GM23338 (cell line): ENCODE measurements at regions not wholly inside any gene's neighbourhood (a gene's known extent, or its start where the extent isn't known, plus 50 kb on each side); places are given as distances from the start of the nearest gene placed in this dataset.

Source experiments
- ATAC-seq: fragments of 200-7000 bp; cut with Tn5 transposase; 3 replicates; pipeline ENCODE4 v1.9.1; 2020
- DNase-seq: peaks from one replicate; pipeline ENCODE4 v3.0.0-alpha.2; 2015; ENCODE audit warnings: low spot score
- H2AFZ ChIP-seq: fragments of 200-600 bp; sonication (generic); 2 replicates; pipeline ENCODE4 v1.8.0; 2016; ENCODE audit warnings: antibody characterized with exemption, mild to moderate bottlenecking, moderate library complexity
- H3F3A ChIP-seq: fragments of 200-600 bp; sonication (generic); replicated peaks from 2 replicates; pipeline ENCODE4 v1.8.0; 2017; ENCODE audit warnings: antibody characterized with exemption, mixed run types, low read depth
- H3K27ac ChIP-seq: fragments of 200-600 bp; sonication (generic); 2 replicates; pipeline ENCODE4 v1.6.1; 2016; ENCODE audit warnings: low read depth
- H3K27me3 ChIP-seq: fragments of 200-600 bp; sonication (generic); 2 replicates; pipeline ENCODE4 v1.8.0; 2016; ENCODE audit warnings: mild to moderate bottlenecking, mixed run types, moderate library complexity; ENCODE audit not compliant: insufficient read depth
- H3K36me3 ChIP-seq: fragments of 200-600 bp; sonication (generic); 2 replicates; pipeline ENCODE4 v1.8.0; 2016; ENCODE audit warnings: mild to moderate bottlenecking; ENCODE audit not compliant: insufficient read depth
- H3K4me1 ChIP-seq: fragments of 200-600 bp; sonication (generic); 2 replicates; pipeline ENCODE4 v1.8.0; 2016; ENCODE audit warnings: mild to moderate bottlenecking, moderate library complexity; ENCODE audit not compliant: insufficient read depth
- H3K4me2 ChIP-seq: fragments of 200-600 bp; sonication (generic); 2 replicates; pipeline ENCODE4 v1.7.1; 2017; ENCODE audit warnings: mixed run types
- H3K4me3 ChIP-seq: fragments of 200-600 bp; sonication (generic); 2 replicates; pipeline ENCODE4 v1.6.1; 2016; ENCODE audit warnings: mixed run types
- H3K79me2 ChIP-seq: fragments of 200-600 bp; sonication (generic); replicated peaks from 2 replicates; pipeline ENCODE4 v1.8.0; 2017; ENCODE audit warnings: mild to moderate bottlenecking; ENCODE audit not compliant: insufficient read depth
- H3K9me2 ChIP-seq: fragments of 200-600 bp; sonication (generic); 2 replicates; pipeline ENCODE4 v1.8.0; 2017; ENCODE audit not compliant: insufficient read depth
- H4K20me1 ChIP-seq: fragments of 200-600 bp; sonication (generic); replicated peaks from 2 replicates; pipeline ENCODE4 v1.8.0; 2017; ENCODE audit warnings: mild to moderate bottlenecking; ENCODE audit not compliant: insufficient read depth
- H3K27ac Mint-ChIP-seq: 2 replicates; pipeline ENCODE4 v1.8.0; 2020; ENCODE audit warnings: inconsistent platforms, mild to moderate bottlenecking, moderate library complexity, mixed read lengths
- H3K27me3 Mint-ChIP-seq: 3 replicates; pipeline ENCODE4 v1.8.0; 2022; ENCODE audit warnings: low read depth, mild to moderate bottlenecking, moderate library complexity, mixed read lengths, inconsistent platforms; ENCODE audit not compliant: insufficient read depth, poor library complexity
- H3K36me3 Mint-ChIP-seq: 3 replicates; pipeline ENCODE4 v1.8.0; 2021; ENCODE audit warnings: low read depth, mild to moderate bottlenecking, inconsistent platforms, moderate library complexity, mixed read lengths
- H3K4me1 Mint-ChIP-seq: 3 replicates; pipeline ENCODE4 v1.8.0; 2020; ENCODE audit warnings: mild to moderate bottlenecking, inconsistent platforms, mixed read lengths
- H3K4me3 Mint-ChIP-seq: 3 replicates; pipeline ENCODE4 v1.8.0; 2021; ENCODE audit warnings: moderate library complexity, mild to moderate bottlenecking, inconsistent platforms, mixed read lengths
- H3K9me3 Mint-ChIP-seq: 3 replicates; pipeline ENCODE4 v1.8.0; 2020; ENCODE audit warnings: moderate library complexity, mild to moderate bottlenecking, inconsistent platforms, mixed read lengths
- CREB1 ChIP-seq: fragments of 250-450 bp; sonication (Bioruptor Pico); IDR thresholded peaks from 2 replicates; pipeline ENCODE4 v1.5.0; 2020; ENCODE audit warnings: low read depth, mild to moderate bottlenecking, moderate library complexity
- EZH2 ChIP-seq: fragments of 200-600 bp; sonication (generic); IDR thresholded peaks from one replicate; pipeline ENCODE4 v1.8.0; 2017; ENCODE audit warnings: antibody characterized with exemption, mild to moderate bottlenecking, low read depth; ENCODE audit not compliant: unreplicated experiment
- EZH2phosphoT487 ChIP-seq: fragments of 200-600 bp; sonication (generic); IDR thresholded peaks from one replicate; pipeline ENCODE4 v1.8.1; 2018; ENCODE audit warnings: antibody characterized with exemption; ENCODE audit not compliant: unreplicated experiment
- JUNB ChIP-seq: IDR thresholded peaks from one replicate; pipeline ENCODE4 v1.6.1; 2016; ENCODE audit warnings: antibody characterized with exemption; ENCODE audit not compliant: unreplicated experiment
- NANOG ChIP-seq: IDR thresholded peaks from 2 replicates; pipeline ENCODE4 v1.6.1; 2016; ENCODE audit warnings: antibody characterized with exemption, borderline replicate concordance
- POLR2AphosphoS5 ChIP-seq: IDR thresholded peaks from 2 replicates; pipeline ENCODE4 v1.6.1; 2016; ENCODE audit warnings: antibody characterized with exemption, low read depth
- STAT1 ChIP-seq: IDR thresholded peaks from one replicate; pipeline ENCODE4 v1.6.1; 2016; ENCODE audit warnings: antibody characterized with exemption; ENCODE audit not compliant: unreplicated experiment
- ZNF114 ChIP-seq: fragments of 250-450 bp; sonication (Bioruptor Pico); IDR thresholded peaks from 2 replicates; pipeline ENCODE4 v1.5.0; 2020; ENCODE audit warnings: mild to moderate bottlenecking, moderate library complexity
- ZNF331 ChIP-seq: fragments of 250-450 bp; sonication (Bioruptor Pico); IDR thresholded peaks from 2 replicates; pipeline ENCODE4 v1.5.0; 2020; ENCODE audit warnings: low read depth, mild to moderate bottlenecking, moderate library complexity
- TF ChIP-seq, protein P1 (sequence below), 2 experiments: fragments of 200-600 bp in 1 of 2; sonication (generic) in 1 of 2; conservative IDR thresholded peaks; 2 replicates each; pipeline versions ENCODE4 v1.5.1 to v1.6.1; 2016 to 2017; ENCODE audit warnings: antibody characterized with exemption in 2 of 2, low read depth in 2 of 2, mild to moderate bottlenecking in 2 of 2, moderate library complexity in 1 of 2
- TF ChIP-seq, protein P2 (sequence below): IDR thresholded peaks from one replicate; pipeline ENCODE4 v1.6.1; 2018; ENCODE audit warnings: antibody characterized with exemption; ENCODE audit not compliant: unreplicated experiment
- TF ChIP-seq, protein P3 (sequence below): IDR thresholded peaks from 2 replicates; pipeline ENCODE4 v1.6.1; 2016; ENCODE audit warnings: antibody characterized with exemption
- TF ChIP-seq, protein P4 (sequence below): fragments of 250-450 bp; sonication (Bioruptor Pico); IDR thresholded peaks from 2 replicates; pipeline ENCODE4 v1.5.0; 2020; ENCODE audit warnings: mild to moderate bottlenecking, moderate library complexity

DNA sequence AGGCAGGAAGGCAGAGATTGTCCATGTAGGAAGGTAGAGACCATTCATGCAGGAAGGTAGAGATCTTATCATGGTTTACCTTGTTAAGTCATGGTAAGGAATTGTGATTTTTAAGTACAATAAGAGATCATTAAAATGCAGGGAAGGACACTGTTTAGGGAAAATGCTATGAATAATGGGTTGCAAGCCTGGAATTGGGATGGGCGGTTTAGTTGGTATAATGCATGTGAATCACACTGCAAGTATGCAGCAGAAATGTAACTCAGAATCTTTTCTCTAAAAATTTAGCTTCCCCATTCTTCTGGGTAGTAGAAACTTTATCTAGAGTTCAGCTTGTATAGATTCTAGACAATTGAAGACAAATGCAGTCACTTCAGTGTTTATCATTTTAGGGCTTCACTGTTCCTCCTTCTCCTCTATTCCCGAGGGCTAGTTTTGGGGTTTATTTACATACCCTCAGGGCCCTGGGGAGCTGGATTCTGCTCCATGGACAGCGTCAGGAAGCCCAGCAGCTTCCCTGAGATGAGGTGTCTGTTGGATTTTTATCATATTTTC, 212.0 kb downstream of the SREK1 start:
- Mint-ChIP-seq H3K27ac (no peak overlapping the region), H3K36me3 (no peaks in the 10 kb centered on the region), H3K4me1 (peaks cover 5% of the 10 kb centered on the region; the same call in 2 of the 3 replicates), H3K9me3 (no peaks in the 10 kb centered on the region), H3K4me3 (no peak overlapping the region), H3K27me3 (no peaks in the 10 kb centered on the region)
- Histone ChIP-seq H3K79me2 (no peaks in the 10 kb centered on the region), H3K9me2 (peaks cover 20% of the 10 kb centered on the region; the same call in 1 of the 2 replicates), H3K4me3 (no peak overlapping the region), H3K4me1 (no peaks in the 10 kb centered on the region), H3K36me3 (no peaks in the 10 kb centered on the region), H3F3A (no peaks in the 10 kb centered on the region), H3K27me3 (no peaks in the 10 kb centered on the region), H2AFZ (no peak overlapping the region), H3K27ac (no peak overlapping the region), H4K20me1 (no peaks in the 10 kb centered on the region), H3K4me2 (no peak overlapping the region)
- DNase-seq = no peak
- TF ChIP-seq, protein P1, sequence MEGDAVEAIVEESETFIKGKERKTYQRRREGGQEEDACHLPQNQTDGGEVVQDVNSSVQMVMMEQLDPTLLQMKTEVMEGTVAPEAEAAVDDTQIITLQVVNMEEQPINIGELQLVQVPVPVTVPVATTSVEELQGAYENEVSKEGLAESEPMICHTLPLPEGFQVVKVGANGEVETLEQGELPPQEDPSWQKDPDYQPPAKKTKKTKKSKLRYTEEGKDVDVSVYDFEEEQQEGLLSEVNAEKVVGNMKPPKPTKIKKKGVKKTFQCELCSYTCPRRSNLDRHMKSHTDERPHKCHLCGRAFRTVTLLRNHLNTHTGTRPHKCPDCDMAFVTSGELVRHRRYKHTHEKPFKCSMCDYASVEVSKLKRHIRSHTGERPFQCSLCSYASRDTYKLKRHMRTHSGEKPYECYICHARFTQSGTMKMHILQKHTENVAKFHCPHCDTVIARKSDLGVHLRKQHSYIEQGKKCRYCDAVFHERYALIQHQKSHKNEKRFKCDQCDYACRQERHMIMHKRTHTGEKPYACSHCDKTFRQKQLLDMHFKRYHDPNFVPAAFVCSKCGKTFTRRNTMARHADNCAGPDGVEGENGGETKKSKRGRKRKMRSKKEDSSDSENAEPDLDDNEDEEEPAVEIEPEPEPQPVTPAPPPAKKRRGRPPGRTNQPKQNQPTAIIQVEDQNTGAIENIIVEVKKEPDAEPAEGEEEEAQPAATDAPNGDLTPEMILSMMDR (conservative IDR thresholded peaks at IDR 0.05; ENCODE audit: low read depth in 2 of 2) = no peak
- TF ChIP-seq NANOG (no peak), ZNF114 (CRISPR knock-in tag) (no peak), EZH2phosphoT487 (no peak), JUNB (no peak), CREB1 (CRISPR knock-in tag) (no peak), EZH2 (no peak), STAT1 (no peak), POLR2AphosphoS5 (no peak), ZNF331 (no peak)
- TF ChIP-seq, protein P2, sequence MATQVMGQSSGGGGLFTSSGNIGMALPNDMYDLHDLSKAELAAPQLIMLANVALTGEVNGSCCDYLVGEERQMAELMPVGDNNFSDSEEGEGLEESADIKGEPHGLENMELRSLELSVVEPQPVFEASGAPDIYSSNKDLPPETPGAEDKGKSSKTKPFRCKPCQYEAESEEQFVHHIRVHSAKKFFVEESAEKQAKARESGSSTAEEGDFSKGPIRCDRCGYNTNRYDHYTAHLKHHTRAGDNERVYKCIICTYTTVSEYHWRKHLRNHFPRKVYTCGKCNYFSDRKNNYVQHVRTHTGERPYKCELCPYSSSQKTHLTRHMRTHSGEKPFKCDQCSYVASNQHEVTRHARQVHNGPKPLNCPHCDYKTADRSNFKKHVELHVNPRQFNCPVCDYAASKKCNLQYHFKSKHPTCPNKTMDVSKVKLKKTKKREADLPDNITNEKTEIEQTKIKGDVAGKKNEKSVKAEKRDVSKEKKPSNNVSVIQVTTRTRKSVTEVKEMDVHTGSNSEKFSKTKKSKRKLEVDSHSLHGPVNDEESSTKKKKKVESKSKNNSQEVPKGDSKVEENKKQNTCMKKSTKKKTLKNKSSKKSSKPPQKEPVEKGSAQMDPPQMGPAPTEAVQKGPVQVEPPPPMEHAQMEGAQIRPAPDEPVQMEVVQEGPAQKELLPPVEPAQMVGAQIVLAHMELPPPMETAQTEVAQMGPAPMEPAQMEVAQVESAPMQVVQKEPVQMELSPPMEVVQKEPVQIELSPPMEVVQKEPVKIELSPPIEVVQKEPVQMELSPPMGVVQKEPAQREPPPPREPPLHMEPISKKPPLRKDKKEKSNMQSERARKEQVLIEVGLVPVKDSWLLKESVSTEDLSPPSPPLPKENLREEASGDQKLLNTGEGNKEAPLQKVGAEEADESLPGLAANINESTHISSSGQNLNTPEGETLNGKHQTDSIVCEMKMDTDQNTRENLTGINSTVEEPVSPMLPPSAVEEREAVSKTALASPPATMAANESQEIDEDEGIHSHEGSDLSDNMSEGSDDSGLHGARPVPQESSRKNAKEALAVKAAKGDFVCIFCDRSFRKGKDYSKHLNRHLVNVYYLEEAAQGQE = no peak
- TF ChIP-seq, protein P3, sequence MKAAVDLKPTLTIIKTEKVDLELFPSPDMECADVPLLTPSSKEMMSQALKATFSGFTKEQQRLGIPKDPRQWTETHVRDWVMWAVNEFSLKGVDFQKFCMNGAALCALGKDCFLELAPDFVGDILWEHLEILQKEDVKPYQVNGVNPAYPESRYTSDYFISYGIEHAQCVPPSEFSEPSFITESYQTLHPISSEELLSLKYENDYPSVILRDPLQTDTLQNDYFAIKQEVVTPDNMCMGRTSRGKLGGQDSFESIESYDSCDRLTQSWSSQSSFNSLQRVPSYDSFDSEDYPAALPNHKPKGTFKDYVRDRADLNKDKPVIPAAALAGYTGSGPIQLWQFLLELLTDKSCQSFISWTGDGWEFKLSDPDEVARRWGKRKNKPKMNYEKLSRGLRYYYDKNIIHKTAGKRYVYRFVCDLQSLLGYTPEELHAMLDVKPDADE = no peak
- TF ChIP-seq, protein P4, sequence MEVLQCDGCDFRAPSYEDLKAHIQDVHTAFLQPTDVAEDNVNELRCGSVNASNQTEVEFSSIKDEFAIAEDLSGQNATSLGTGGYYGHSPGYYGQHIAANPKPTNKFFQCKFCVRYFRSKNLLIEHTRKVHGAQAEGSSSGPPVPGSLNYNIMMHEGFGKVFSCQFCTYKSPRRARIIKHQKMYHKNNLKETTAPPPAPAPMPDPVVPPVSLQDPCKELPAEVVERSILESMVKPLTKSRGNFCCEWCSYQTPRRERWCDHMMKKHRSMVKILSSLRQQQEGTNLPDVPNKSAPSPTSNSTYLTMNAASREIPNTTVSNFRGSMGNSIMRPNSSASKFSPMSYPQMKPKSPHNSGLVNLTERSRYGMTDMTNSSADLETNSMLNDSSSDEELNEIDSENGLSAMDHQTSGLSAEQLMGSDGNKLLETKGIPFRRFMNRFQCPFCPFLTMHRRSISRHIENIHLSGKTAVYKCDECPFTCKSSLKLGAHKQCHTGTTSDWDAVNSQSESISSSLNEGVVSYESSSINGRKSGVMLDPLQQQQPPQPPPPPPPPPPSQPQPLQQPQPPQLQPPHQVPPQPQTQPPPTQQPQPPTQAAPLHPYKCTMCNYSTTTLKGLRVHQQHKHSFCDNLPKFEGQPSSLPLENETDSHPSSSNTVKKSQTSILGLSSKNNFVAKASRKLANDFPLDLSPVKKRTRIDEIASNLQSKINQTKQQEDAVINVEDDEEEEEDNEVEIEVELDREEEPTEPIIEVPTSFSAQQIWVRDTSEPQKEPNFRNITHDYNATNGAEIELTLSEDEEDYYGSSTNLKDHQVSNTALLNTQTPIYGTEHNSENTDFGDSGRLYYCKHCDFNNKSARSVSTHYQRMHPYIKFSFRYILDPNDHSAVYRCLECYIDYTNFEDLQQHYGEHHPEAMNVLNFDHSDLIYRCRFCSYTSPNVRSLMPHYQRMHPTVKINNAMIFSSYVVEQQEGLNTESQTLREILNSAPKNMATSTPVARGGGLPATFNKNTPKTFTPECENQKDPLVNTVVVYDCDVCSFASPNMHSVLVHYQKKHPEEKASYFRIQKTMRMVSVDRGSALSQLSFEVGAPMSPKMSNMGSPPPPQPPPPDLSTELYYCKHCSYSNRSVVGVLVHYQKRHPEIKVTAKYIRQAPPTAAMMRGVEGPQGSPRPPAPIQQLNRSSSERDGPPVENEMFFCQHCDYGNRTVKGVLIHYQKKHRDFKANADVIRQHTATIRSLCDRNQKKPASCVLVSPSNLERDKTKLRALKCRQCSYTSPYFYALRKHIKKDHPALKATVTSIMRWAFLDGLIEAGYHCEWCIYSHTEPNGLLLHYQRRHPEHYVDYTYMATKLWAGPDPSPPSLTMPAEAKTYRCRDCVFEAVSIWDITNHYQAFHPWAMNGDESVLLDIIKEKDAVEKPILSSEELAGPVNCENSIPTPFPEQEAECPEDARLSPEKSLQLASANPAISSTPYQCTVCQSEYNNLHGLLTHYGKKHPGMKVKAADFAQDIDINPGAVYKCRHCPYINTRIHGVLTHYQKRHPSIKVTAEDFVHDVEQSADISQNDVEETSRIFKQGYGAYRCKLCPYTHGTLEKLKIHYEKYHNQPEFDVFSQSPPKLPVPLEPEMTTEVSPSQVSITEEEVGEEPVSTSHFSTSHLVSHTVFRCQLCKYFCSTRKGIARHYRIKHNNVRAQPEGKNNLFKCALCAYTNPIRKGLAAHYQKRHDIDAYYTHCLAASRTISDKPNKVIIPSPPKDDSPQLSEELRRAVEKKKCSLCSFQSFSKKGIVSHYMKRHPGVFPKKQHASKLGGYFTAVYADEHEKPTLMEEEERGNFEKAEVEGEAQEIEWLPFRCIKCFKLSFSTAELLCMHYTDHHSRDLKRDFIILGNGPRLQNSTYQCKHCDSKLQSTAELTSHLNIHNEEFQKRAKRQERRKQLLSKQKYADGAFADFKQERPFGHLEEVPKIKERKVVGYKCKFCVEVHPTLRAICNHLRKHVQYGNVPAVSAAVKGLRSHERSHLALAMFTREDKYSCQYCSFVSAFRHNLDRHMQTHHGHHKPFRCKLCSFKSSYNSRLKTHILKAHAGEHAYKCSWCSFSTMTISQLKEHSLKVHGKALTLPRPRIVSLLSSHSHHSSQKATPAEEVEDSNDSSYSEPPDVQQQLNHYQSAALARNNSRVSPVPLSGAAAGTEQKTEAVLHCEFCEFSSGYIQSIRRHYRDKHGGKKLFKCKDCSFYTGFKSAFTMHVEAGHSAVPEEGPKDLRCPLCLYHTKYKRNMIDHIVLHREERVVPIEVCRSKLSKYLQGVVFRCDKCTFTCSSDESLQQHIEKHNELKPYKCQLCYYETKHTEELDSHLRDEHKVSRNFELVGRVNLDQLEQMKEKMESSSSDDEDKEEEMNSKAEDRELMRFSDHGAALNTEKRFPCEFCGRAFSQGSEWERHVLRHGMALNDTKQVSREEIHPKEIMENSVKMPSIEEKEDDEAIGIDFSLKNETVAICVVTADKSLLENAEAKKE (CRISPR knock-in tag) = no peak
- no peak for ATAC-seq
